ENCODE measurements at regions not wholly inside any gene's neighbourhood (a gene's known extent, or its start where the extent isn't known, plus 50 kb on each side); places are given as distances from the start of the nearest gene placed in this dataset.

DNA sequence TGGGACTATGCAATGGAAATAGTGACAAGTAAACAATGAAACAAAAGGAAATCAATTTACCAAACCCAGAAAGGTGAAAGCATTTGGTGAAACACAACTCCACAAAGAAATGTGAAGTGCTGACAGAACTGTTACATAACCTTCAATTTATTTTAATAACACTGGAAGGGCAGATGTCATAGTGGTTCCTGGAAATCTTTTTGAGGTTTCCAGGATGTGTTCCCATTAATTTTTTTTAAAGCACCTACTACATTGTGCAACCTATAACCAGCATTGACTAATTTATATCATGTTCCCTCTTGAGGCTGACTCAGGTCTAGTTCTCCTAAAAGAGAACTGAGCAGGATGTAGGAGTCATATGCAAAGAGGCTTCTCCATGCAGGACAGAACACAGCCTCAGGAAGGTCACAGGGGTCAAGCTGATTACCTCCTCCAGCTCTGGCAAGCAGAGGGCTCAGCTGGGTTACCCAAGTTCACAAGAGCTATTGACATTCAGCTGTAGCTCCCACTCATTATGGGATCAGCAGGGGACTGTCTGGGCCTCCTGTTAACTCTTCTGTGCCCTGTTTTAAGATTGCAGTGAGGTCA lies 157.1 kb upstream of the NRIP1 start:
- TF ChIP-seq, protein P1, sequence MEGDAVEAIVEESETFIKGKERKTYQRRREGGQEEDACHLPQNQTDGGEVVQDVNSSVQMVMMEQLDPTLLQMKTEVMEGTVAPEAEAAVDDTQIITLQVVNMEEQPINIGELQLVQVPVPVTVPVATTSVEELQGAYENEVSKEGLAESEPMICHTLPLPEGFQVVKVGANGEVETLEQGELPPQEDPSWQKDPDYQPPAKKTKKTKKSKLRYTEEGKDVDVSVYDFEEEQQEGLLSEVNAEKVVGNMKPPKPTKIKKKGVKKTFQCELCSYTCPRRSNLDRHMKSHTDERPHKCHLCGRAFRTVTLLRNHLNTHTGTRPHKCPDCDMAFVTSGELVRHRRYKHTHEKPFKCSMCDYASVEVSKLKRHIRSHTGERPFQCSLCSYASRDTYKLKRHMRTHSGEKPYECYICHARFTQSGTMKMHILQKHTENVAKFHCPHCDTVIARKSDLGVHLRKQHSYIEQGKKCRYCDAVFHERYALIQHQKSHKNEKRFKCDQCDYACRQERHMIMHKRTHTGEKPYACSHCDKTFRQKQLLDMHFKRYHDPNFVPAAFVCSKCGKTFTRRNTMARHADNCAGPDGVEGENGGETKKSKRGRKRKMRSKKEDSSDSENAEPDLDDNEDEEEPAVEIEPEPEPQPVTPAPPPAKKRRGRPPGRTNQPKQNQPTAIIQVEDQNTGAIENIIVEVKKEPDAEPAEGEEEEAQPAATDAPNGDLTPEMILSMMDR (IDR thresholded peaks at IDR 0.05), result no peak
- TF ChIP-seq POLR2A (IDR thresholded peaks at IDR 0.05), result no peak

All from heart left ventricle (tissue), 13 donors.